ENCODE measurements at regions not wholly inside any gene's neighbourhood (a gene's known extent, or its start where the extent isn't known, plus 50 kb on each side); places are given as distances from the start of the nearest gene placed in this dataset.

DNA sequence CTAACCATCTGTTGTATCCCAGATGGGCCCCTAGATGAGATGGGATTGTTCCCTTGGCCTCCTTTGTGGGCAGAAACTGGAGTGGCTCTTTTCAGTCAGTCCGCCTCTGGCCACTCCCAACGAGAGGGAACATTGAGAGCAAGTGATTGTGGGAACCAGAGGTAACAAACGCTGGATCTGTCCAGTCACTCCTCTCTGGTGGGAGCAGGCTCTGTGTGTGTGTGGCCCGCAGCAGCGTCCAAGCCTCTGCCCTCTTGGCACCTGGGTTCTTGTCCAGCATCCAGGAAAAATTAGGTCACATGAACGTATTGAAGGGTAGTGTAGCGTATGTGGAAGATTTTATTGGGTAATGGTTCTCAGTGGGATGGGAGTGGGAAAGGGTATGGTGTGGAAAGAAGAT is 101.9 kb upstream of the COX10 start:
- H3K27me3 ChIP-seq (ENCODE audit: control insufficient read depth, insufficient read depth, low read length): no peaks in the 10 kb centered on the region
- H3K36me3 ChIP-seq (ENCODE audit: control insufficient read depth, insufficient read depth, low read length): no peaks in the 10 kb centered on the region
- DNase-seq (ENCODE audit: low read depth): no peak
- TF ChIP-seq, protein P1, sequence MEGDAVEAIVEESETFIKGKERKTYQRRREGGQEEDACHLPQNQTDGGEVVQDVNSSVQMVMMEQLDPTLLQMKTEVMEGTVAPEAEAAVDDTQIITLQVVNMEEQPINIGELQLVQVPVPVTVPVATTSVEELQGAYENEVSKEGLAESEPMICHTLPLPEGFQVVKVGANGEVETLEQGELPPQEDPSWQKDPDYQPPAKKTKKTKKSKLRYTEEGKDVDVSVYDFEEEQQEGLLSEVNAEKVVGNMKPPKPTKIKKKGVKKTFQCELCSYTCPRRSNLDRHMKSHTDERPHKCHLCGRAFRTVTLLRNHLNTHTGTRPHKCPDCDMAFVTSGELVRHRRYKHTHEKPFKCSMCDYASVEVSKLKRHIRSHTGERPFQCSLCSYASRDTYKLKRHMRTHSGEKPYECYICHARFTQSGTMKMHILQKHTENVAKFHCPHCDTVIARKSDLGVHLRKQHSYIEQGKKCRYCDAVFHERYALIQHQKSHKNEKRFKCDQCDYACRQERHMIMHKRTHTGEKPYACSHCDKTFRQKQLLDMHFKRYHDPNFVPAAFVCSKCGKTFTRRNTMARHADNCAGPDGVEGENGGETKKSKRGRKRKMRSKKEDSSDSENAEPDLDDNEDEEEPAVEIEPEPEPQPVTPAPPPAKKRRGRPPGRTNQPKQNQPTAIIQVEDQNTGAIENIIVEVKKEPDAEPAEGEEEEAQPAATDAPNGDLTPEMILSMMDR (IDR thresholded peaks at IDR 0.05; ENCODE audit: insufficient read depth, low read length, severe bottlenecking): no peak
- no peak for FAIRE-seq
- no peak overlapping the region for H3K4me3 ChIP-seq (ENCODE audit: low read depth, low read length)

DNA sequence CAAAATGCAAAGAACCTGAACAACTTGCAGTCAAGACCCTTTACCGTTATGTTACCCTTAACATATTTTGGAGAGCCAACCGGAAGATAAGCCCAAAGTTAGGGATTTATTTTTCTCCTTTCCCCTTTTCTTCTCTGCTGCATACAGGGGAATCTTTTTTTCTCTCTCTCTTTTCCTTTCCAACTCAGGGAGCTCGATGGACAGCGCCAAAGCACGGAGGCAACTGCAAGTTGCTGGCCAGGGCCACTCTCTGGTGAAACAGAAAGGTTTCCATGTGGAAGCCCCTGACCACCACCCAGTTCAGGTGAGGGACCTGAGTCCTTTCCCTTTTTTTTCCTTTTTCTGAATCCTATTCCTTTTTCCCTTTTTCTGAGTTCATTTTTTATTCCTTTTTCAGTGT is 98.8 kb upstream of the COX10 start:
- FAIRE-seq (no peak), DNase-seq (ENCODE audit: low read depth) (no peak)
- Histone ChIP-seq H3K4me3 (ENCODE audit: low read depth, low read length) (no peak overlapping the region), H3K27me3 (ENCODE audit: control insufficient read depth, insufficient read depth, low read length) (no peaks in the 10 kb centered on the region), H3K36me3 (ENCODE audit: control insufficient read depth, insufficient read depth, low read length) (no peaks in the 10 kb centered on the region)
- TF ChIP-seq, protein P1 (IDR thresholded peaks at IDR 0.05; ENCODE audit: insufficient read depth, low read length, severe bottlenecking): no peak

GRCh38 chr17:13973960-13974651 is 95.2 kb upstream of the COX10 start:
- DNase-seq (ENCODE audit: low read depth): no peak
- H3K4me3 ChIP-seq (ENCODE audit: low read depth, low read length): no peak overlapping the region
- H3K27me3 ChIP-seq (ENCODE audit: control insufficient read depth, insufficient read depth, low read length): no peaks in the 10 kb centered on the region
- no peaks in the 10 kb centered on the region for H3K36me3 ChIP-seq (ENCODE audit: control insufficient read depth, insufficient read depth, low read length)
- FAIRE-seq: no peak
- TF ChIP-seq, protein P1 (IDR thresholded peaks at IDR 0.05; ENCODE audit: insufficient read depth, low read length, severe bottlenecking): no peak

DNA sequence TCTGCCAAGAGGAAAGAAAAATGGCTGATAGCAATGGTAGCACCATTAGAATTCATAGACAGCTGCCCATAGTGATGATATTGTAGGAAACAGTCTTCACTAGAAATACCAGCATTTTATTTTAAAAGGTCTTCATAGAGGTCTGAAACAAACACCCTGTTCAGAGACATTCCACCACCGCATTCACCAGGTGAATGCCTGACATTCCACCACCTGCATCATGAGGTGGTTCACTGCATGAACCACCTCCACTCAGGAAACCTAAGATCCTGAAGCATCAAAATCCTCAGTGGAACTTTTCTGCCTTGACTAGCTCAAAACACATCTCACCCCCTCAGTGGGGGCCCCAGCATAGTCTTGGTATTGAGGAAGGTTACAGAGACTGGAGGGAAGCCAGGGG is 91.5 kb upstream of the COX10 start:
- DNase-seq (ENCODE audit: low read depth) (no peak), FAIRE-seq (no peak)
- Histone ChIP-seq H3K27me3 (ENCODE audit: control insufficient read depth, insufficient read depth, low read length) (no peaks in the 10 kb centered on the region), H3K36me3 (ENCODE audit: control insufficient read depth, insufficient read depth, low read length) (no peaks in the 10 kb centered on the region), H3K4me3 (ENCODE audit: low read depth, low read length) (no peak overlapping the region)
- TF ChIP-seq, protein P1 (IDR thresholded peaks at IDR 0.05; ENCODE audit: insufficient read depth, low read length, severe bottlenecking): no peak

GRCh38 chr17:13978478-13978877 is 90.8 kb upstream of the COX10 start:
- FAIRE-seq (no peak), DNase-seq (ENCODE audit: low read depth) (peak; percentile 1)
- TF ChIP-seq, protein P1 (IDR thresholded peaks at IDR 0.05; ENCODE audit: insufficient read depth, low read length, severe bottlenecking): no peak

GRCh38 chr17:13981881-13982280 is 87.4 kb upstream of the COX10 start:
- Histone ChIP-seq H3K36me3 (ENCODE audit: control insufficient read depth, insufficient read depth, low read length) (no peaks in the 10 kb centered on the region), H3K4me3 (ENCODE audit: low read depth, low read length) (no peak overlapping the region), H3K27me3 (ENCODE audit: control insufficient read depth, insufficient read depth, low read length) (no peaks in the 10 kb centered on the region)
- TF ChIP-seq, protein P1 (IDR thresholded peaks at IDR 0.05; ENCODE audit: insufficient read depth, low read length, severe bottlenecking): no peak
- FAIRE-seq (no peak), DNase-seq (ENCODE audit: low read depth) (no peak)

More at GRCh38 chr17:13978478-13978877, 90.8 kb upstream of the COX10 start:
- H3K4me3 ChIP-seq (ENCODE audit: low read depth, low read length): no peak overlapping the region
- no peaks in the 10 kb centered on the region for H3K36me3 ChIP-seq (ENCODE audit: control insufficient read depth, insufficient read depth, low read length)
- H3K27me3 ChIP-seq (ENCODE audit: control insufficient read depth, insufficient read depth, low read length): no peaks in the 10 kb centered on the region

Data from bronchial epithelial cell (primary cell).